ENCODE measurements at regions not wholly inside any gene's neighbourhood (a gene's known extent, or its start where the extent isn't known, plus 50 kb on each side); places are given as distances from the start of the nearest gene placed in this dataset.

DNA sequence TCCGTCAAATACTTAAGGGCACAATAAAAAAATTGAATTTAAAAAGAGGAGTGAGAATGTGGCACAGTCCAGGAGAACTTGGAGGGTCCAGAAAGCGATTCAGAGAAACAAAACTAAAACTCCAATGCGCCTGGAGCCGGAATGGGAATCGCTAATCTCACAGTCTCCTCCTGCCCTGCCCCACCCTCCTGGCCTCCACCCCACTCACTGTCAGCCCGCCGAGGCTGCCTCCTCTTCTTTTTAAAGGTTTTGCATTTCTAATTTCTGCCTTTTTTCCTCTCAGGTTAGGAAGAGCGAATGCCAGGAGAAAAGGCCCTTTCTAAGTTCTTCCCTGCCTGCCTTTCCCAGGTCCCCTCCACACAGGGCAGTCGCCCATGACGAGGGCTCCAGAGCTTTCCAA is 135.3 kb downstream of the ZBTB18 start:
- Histone ChIP-seq H3K4me3 (no peak overlapping the region), H3K36me3 (ENCODE audit: control insufficient read depth in 2 of 2, insufficient read depth in 2 of 2, low read length in 1 of 2) (no peaks in the 10 kb centered on the region), H3K27ac (ENCODE audit: control insufficient read depth, insufficient read depth) (no peak overlapping the region), H2AFZ (ENCODE audit: control insufficient read depth, low read depth, low read length) (no peak overlapping the region), H3K4me1 (ENCODE audit: control insufficient read depth, insufficient read depth, low read length) (no peaks in the 10 kb centered on the region), H3K79me2 (ENCODE audit: control insufficient read depth, insufficient read depth, low read length) (no peaks in the 10 kb centered on the region), H4K20me1 (ENCODE audit: control insufficient read depth, insufficient read depth) (no peaks in the 10 kb centered on the region), H3K9me3 (replicated peaks; ENCODE audit: control insufficient read depth, insufficient read depth, low read length) (no peaks in the 10 kb centered on the region), H3K4me2 (ENCODE audit: control insufficient read depth, insufficient read depth) (no peak overlapping the region), H3K9ac (ENCODE audit: control insufficient read depth, insufficient read depth, low read length) (no peak overlapping the region), H3K27me3 (replicated peaks in 1 of 2; ENCODE audit: control insufficient read depth in 2 of 2, insufficient read depth in 2 of 2, low read length in 1 of 2) (peaks cover 0 to 2% of the 10 kb centered on the region in 2 experiments; a peak in 2 of 4 replicates)
- no TSS peak for BruUV-seq (replicated peaks)
- intact Hi-C loops (cut with micrococcal nuclease; ENCODE audit: unreplicated experiment): no loop called here
- ChIA-PET CTCF (no interaction called here), POLR2A (no interaction called here), SMC1A (ENCODE audit: uncharacterized antibody, unreplicated experiment) (no interaction called here), RAD21 (ENCODE audit: unreplicated experiment) (no interaction called here)
- ATAC-seq (no peak), DNase-seq (ENCODE audit: low read depth, low spot score) (no peak), FAIRE-seq (no peak)
- in situ Hi-C loops (cut with MboI): no loop called here
- TF ChIP-seq, protein P1, sequence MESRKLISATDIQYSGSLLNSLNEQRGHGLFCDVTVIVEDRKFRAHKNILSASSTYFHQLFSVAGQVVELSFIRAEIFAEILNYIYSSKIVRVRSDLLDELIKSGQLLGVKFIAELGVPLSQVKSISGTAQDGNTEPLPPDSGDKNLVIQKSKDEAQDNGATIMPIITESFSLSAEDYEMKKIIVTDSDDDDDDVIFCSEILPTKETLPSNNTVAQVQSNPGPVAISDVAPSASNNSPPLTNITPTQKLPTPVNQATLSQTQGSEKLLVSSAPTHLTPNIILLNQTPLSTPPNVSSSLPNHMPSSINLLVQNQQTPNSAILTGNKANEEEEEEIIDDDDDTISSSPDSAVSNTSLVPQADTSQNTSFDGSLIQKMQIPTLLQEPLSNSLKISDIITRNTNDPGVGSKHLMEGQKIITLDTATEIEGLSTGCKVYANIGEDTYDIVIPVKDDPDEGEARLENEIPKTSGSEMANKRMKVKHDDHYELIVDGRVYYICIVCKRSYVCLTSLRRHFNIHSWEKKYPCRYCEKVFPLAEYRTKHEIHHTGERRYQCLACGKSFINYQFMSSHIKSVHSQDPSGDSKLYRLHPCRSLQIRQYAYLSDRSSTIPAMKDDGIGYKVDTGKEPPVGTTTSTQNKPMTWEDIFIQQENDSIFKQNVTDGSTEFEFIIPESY (IDR thresholded peaks at IDR 0.05): no peak
- TF ChIP-seq SMC3 (IDR thresholded peaks at IDR 0.05; ENCODE audit: borderline replicate concordance, low read length) (no peak), SIN3A (IDR thresholded peaks at IDR 0.05; ENCODE audit: low read depth, low read length) (no peak), CEBPB (IDR thresholded peaks at IDR 0.05; ENCODE audit: borderline replicate concordance in 1 of 2, low read depth in 2 of 2, low read length in 2 of 2) (no peak), BACH1 (IDR thresholded peaks at IDR 0.05; ENCODE audit: borderline replicate concordance) (no peak), POU2F2 (IDR thresholded peaks at IDR 0.05; ENCODE audit: borderline replicate concordance, low read depth, low read length) (no peak), DPF2 (IDR thresholded peaks at IDR 0.05) (no peak), EED (IDR thresholded peaks at IDR 0.05; ENCODE audit: low read depth) (no peak), FOXM1 (IDR thresholded peaks at IDR 0.05; ENCODE audit: low read depth, low read length) (no peak), NFIC (IDR thresholded peaks at IDR 0.05; ENCODE audit: low read depth, low read length) (no peak), ZBED1 (IDR thresholded peaks at IDR 0.05; ENCODE audit: borderline replicate concordance) (no peak), RBBP5 (conservative IDR thresholded peaks at IDR 0.05) (no peak), HDAC2 (IDR thresholded peaks at IDR 0.05) (no peak), ATF7 (IDR thresholded peaks at IDR 0.05; ENCODE audit: low read depth) (no peak), SRF (IDR thresholded peaks at IDR 0.05; ENCODE audit: low read depth in 2 of 2, low read length in 2 of 2) (no peak), IKZF2 (IDR thresholded peaks at IDR 0.05) (no peak), POLR2AphosphoS5 (IDR thresholded peaks at IDR 0.05; ENCODE audit: low read length) (no peak)
- TF ChIP-seq, protein P2, sequence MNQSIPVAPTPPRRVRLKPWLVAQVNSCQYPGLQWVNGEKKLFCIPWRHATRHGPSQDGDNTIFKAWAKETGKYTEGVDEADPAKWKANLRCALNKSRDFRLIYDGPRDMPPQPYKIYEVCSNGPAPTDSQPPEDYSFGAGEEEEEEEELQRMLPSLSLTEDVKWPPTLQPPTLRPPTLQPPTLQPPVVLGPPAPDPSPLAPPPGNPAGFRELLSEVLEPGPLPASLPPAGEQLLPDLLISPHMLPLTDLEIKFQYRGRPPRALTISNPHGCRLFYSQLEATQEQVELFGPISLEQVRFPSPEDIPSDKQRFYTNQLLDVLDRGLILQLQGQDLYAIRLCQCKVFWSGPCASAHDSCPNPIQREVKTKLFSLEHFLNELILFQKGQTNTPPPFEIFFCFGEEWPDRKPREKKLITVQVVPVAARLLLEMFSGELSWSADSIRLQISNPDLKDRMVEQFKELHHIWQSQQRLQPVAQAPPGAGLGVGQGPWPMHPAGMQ (IDR thresholded peaks at IDR 0.05; ENCODE audit: borderline replicate concordance): no peak
- TF ChIP-seq, protein P3, sequence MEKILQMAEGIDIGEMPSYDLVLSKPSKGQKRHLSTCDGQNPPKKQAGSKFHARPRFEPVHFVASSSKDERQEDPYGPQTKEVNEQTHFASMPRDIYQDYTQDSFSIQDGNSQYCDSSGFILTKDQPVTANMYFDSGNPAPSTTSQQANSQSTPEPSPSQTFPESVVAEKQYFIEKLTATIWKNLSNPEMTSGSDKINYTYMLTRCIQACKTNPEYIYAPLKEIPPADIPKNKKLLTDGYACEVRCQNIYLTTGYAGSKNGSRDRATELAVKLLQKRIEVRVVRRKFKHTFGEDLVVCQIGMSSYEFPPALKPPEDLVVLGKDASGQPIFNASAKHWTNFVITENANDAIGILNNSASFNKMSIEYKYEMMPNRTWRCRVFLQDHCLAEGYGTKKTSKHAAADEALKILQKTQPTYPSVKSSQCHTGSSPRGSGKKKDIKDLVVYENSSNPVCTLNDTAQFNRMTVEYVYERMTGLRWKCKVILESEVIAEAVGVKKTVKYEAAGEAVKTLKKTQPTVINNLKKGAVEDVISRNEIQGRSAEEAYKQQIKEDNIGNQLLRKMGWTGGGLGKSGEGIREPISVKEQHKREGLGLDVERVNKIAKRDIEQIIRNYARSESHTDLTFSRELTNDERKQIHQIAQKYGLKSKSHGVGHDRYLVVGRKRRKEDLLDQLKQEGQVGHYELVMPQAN (conservative IDR thresholded peaks at IDR 0.05): no peak
- TF ChIP-seq, protein P4, sequence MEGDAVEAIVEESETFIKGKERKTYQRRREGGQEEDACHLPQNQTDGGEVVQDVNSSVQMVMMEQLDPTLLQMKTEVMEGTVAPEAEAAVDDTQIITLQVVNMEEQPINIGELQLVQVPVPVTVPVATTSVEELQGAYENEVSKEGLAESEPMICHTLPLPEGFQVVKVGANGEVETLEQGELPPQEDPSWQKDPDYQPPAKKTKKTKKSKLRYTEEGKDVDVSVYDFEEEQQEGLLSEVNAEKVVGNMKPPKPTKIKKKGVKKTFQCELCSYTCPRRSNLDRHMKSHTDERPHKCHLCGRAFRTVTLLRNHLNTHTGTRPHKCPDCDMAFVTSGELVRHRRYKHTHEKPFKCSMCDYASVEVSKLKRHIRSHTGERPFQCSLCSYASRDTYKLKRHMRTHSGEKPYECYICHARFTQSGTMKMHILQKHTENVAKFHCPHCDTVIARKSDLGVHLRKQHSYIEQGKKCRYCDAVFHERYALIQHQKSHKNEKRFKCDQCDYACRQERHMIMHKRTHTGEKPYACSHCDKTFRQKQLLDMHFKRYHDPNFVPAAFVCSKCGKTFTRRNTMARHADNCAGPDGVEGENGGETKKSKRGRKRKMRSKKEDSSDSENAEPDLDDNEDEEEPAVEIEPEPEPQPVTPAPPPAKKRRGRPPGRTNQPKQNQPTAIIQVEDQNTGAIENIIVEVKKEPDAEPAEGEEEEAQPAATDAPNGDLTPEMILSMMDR (IDR thresholded peaks at IDR 0.05 in 2 of 3, conservative IDR thresholded peaks at IDR 0.05 in 1 of 3; ENCODE audit: control insufficient read depth in 2 of 3, extremely low read depth in 1 of 3, insufficient read depth in 1 of 3, low read depth in 3 of 3, low read length in 3 of 3): no peak
- 35% methylated on average over 10 of the region's 10 CpGs for WGBS (ENCODE audit: insufficient coverage, insufficient replicate concordance, low lambda C conversion rate, missing lambda C conversion rate)
